ENCODE measurements at regions not wholly inside any gene's neighbourhood (a gene's known extent, or its start where the extent isn't known, plus 50 kb on each side); places are given as distances from the start of the nearest gene placed in this dataset.

- no peak for DNase-seq
- in situ Hi-C loops (cut with MboI; ENCODE audit: low pct_unique_long_range_greater_than_20kb, low sequenced_read_pairs), result no loop called here
Measured at GRCh38 chr6:168908887-168909286, 344.8 kb downstream of the THBS2 start.

GRCh38 chr6:168908166-168908565 is 345.5 kb downstream of the THBS2 start:
- no peak for DNase-seq
- in situ Hi-C loops (cut with MboI; ENCODE audit: low pct_unique_long_range_greater_than_20kb, low sequenced_read_pairs), result no loop called here

GRCh38 chr6:168906391-168906790 is 347.3 kb downstream of the THBS2 start:
- in situ Hi-C loops (cut with MboI; ENCODE audit: low pct_unique_long_range_greater_than_20kb, low sequenced_read_pairs), result no loop called here
- no peak for DNase-seq

- in situ Hi-C loops (cut with MboI; ENCODE audit: low pct_unique_long_range_greater_than_20kb, low sequenced_read_pairs), result no loop called here
- DNase-seq, result no peak
Measured at GRCh38 chr6:168905451-168906090, 348.1 kb downstream of the THBS2 start.

- DNase-seq, result no peak
- in situ Hi-C loops (cut with MboI; ENCODE audit: low pct_unique_long_range_greater_than_20kb, low sequenced_read_pairs), result no loop called here
Measured at GRCh38 chr6:168903613-168904345, 349.9 kb downstream of the THBS2 start.

- DNase-seq, result no peak
Measured at GRCh38 chr6:168902075-168902474, 351.6 kb downstream of the THBS2 start.

GRCh38 chr6:168901076-168901475 is 352.6 kb downstream of the THBS2 start:
- DNase-seq, result no peak
- in situ Hi-C loops (cut with MboI; ENCODE audit: low pct_unique_long_range_greater_than_20kb, low sequenced_read_pairs), result no loop called here

More at GRCh38 chr6:168902075-168902474, 351.6 kb downstream of the THBS2 start:
- in situ Hi-C loops (cut with MboI; ENCODE audit: low pct_unique_long_range_greater_than_20kb, low sequenced_read_pairs), result no loop called here

GRCh38 chr6:168896321-168896720 is 357.3 kb downstream of the THBS2 start:
- no peak for DNase-seq
- in situ Hi-C loops (cut with MboI; ENCODE audit: low pct_unique_long_range_greater_than_20kb, low sequenced_read_pairs), result loop anchor here (25.0 kb wide), 1 partner anchor 534 kb away; no protein-coding TSS in a partner anchor

- in situ Hi-C loops (cut with MboI; ENCODE audit: low pct_unique_long_range_greater_than_20kb, low sequenced_read_pairs), result loop anchor here (25.0 kb wide), 1 partner anchor 533 kb away; no protein-coding TSS in a partner anchor
- DNase-seq, result peak; percentile 82
Measured at GRCh38 chr6:168895102-168895812, 358.4 kb downstream of the THBS2 start.

GRCh38 chr6:168892031-168892430 is 361.6 kb downstream of the THBS2 start:
- in situ Hi-C loops (cut with MboI; ENCODE audit: low pct_unique_long_range_greater_than_20kb, low sequenced_read_pairs), result loop anchor here (25.0 kb wide), 1 partner anchor 530 kb away; no protein-coding TSS in a partner anchor
- DNase-seq, result no peak

GRCh38 chr6:168890981-168891365 is 362.7 kb downstream of the THBS2 start:
- in situ Hi-C loops (cut with MboI; ENCODE audit: low pct_unique_long_range_greater_than_20kb, low sequenced_read_pairs), result loop anchor here (25.0 kb wide), 1 partner anchor 529 kb away; no protein-coding TSS in a partner anchor

GRCh38 chr6:168890306-168890980 is 363.2 kb downstream of the THBS2 start:
- DNase-seq, result no peak
- in situ Hi-C loops (cut with MboI; ENCODE audit: low pct_unique_long_range_greater_than_20kb, low sequenced_read_pairs), result loop anchor here (25.0 kb wide), 1 partner anchor 528 kb away; no protein-coding TSS in a partner anchor

More at GRCh38 chr6:168890981-168891365, 362.7 kb downstream of the THBS2 start:
- DNase-seq, result no peak

- in situ Hi-C loops (cut with MboI; ENCODE audit: low pct_unique_long_range_greater_than_20kb, low sequenced_read_pairs), result loop anchor here (25.0 kb wide), 1 partner anchor 527 kb away; no protein-coding TSS in a partner anchor
- DNase-seq, result no peak
Measured at GRCh38 chr6:168888786-168889345, 364.8 kb downstream of the THBS2 start.

- in situ Hi-C loops (cut with MboI; ENCODE audit: low pct_unique_long_range_greater_than_20kb, low sequenced_read_pairs), result loop anchor here (25.0 kb wide), 1 partner anchor 526 kb away; no protein-coding TSS in a partner anchor
Measured at GRCh38 chr6:168888102-168888501, 365.5 kb downstream of the THBS2 start.

GRCh38 chr6:168887621-168888020 is 366.0 kb downstream of the THBS2 start:
- no peak for DNase-seq
- in situ Hi-C loops (cut with MboI; ENCODE audit: low pct_unique_long_range_greater_than_20kb, low sequenced_read_pairs), result loop anchor here (25.0 kb wide), 1 partner anchor 525 kb away; no protein-coding TSS in a partner anchor

More at GRCh38 chr6:168888102-168888501, 365.5 kb downstream of the THBS2 start:
- DNase-seq, result no peak

- no peak for DNase-seq
- in situ Hi-C loops (cut with MboI; ENCODE audit: low pct_unique_long_range_greater_than_20kb, low sequenced_read_pairs), result loop anchor here (25.0 kb wide), 1 partner anchor 525 kb away; no protein-coding TSS in a partner anchor
Measured at GRCh38 chr6:168886964-168887363, 366.7 kb downstream of the THBS2 start.

- DNase-seq, result no peak
- in situ Hi-C loops (cut with MboI; ENCODE audit: low pct_unique_long_range_greater_than_20kb, low sequenced_read_pairs), result loop anchor here (25.0 kb wide), 1 partner anchor 524 kb away; no protein-coding TSS in a partner anchor
Measured at GRCh38 chr6:168885751-168886742, 367.6 kb downstream of the THBS2 start.
